ENCODE measurements at regions not wholly inside any gene's neighbourhood (a gene's known extent, or its start where the extent isn't known, plus 50 kb on each side); places are given as distances from the start of the nearest gene placed in this dataset.

- Histone ChIP-seq H3K9me3 (no peaks in the 10 kb centered on the region), H3K27ac (no peak overlapping the region), H3K27me3 (peaks cover 7% of the 10 kb centered on the region), H3K4me3 (no peak overlapping the region), H3K4me1 (no peaks in the 10 kb centered on the region), H3K36me3 (no peaks in the 10 kb centered on the region)
- WGBS, 2 donors (ENCODE audit: low coverage in 1 of 2) = 82 to 94% methylated on average over 2 of the region's 2 CpGs
- ATAC-seq = no peak
- TF ChIP-seq POLR2A (IDR thresholded peaks at IDR 0.05) (no peak), POLR2AphosphoS5 (IDR thresholded peaks at IDR 0.05) (no peak), EP300 (IDR thresholded peaks at IDR 0.05) (no peak), CTCF (IDR thresholded peaks at IDR 0.05) (no peak)
Measured at GRCh38 chr11:42620796-42621195, 691.0 kb upstream of the API5 start.

- ATAC-seq = no peak
- Histone ChIP-seq H3K4me3 (no peak overlapping the region), H3K27ac (no peak overlapping the region), H3K36me3 (no peaks in the 10 kb centered on the region), H3K9me3 (no peaks in the 10 kb centered on the region), H3K27me3 (no peaks in the 10 kb centered on the region), H3K4me1 (no peaks in the 10 kb centered on the region)
- WGBS, 2 donors (ENCODE audit: low coverage in 1 of 2) = 43 to 61% methylated on average over 7 to 8 of the region's 9 CpGs
- TF ChIP-seq EP300 (IDR thresholded peaks at IDR 0.05) (no peak), POLR2AphosphoS5 (IDR thresholded peaks at IDR 0.05) (no peak), POLR2A (IDR thresholded peaks at IDR 0.05) (no peak), CTCF (IDR thresholded peaks at IDR 0.05) (no peak)
Measured at GRCh38 chr11:42625757-42626665, 685.8 kb upstream of the API5 start.

DNA sequence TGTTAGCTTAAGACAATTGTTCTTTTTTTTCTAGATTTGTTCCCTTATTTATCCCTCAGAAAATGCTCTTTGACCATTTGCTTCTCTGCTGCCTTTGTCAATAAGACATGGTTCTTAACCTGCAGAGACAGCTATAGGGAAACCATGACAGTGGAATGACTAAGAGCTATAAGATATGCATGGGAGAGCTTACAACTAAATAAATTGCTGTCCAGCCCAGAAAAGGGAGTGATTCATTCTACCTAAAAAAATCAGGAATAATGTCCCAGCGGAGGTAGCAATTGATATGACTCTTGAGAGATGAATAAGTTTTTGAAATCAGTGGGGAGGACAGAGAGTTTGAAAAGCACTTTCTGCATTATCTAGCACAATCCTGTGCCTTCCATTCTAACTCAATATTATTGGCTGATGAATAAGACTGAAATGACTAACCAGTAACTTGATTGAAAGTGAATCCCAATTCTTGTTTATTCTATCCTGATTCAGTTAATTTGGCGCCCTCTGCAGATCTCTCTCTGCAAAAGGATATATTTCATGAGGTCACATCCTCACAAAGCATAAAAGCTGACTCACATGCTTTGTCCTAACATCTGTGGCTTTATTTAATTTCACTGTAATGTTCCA, 680.5 kb upstream of the API5 start:
- 40 to 50% methylated on average over 2 of the region's 2 CpGs for WGBS, 2 donors (ENCODE audit: low coverage in 1 of 2)
- no peak overlapping the region for H3K27ac ChIP-seq

GRCh38 chr11:42646959-42647358, 664.8 kb upstream of the API5 start:
- Histone ChIP-seq H3K36me3 (no peaks in the 10 kb centered on the region), H3K27ac (no peak overlapping the region), H3K9me3 (no peaks in the 10 kb centered on the region), H3K4me3 (no peak overlapping the region), H3K27me3 (no peaks in the 10 kb centered on the region), H3K4me1 (no peaks in the 10 kb centered on the region)
- no peak for TF ChIP-seq POLR2A (IDR thresholded peaks at IDR 0.05)
- no peak for TF ChIP-seq CTCF (IDR thresholded peaks at IDR 0.05)
- TF ChIP-seq POLR2AphosphoS5 (IDR thresholded peaks at IDR 0.05) = no peak
- no peak for TF ChIP-seq EP300 (IDR thresholded peaks at IDR 0.05)
- no peak for ATAC-seq
- 25 to 100% methylated on average over 1 of the region's 1 CpG for WGBS, 2 donors (ENCODE audit: low coverage in 1 of 2)

More for the DNA sequence above, 680.5 kb upstream of the API5 start:
- ATAC-seq = no peak
- Histone ChIP-seq H3K27me3 (no peaks in the 10 kb centered on the region), H3K4me1 (no peaks in the 10 kb centered on the region), H3K9me3 (no peaks in the 10 kb centered on the region), H3K36me3 (no peaks in the 10 kb centered on the region), H3K4me3 (no peak overlapping the region)
- TF ChIP-seq POLR2AphosphoS5 (IDR thresholded peaks at IDR 0.05) = no peak
- no peak for TF ChIP-seq EP300 (IDR thresholded peaks at IDR 0.05)
- no peak for TF ChIP-seq CTCF (IDR thresholded peaks at IDR 0.05)
- no peak for TF ChIP-seq POLR2A (IDR thresholded peaks at IDR 0.05)

All from gastroesophageal sphincter (tissue), 4 donors.